GM03348 (cell line): ENCODE measurements at regions not wholly inside any gene's neighbourhood (a gene's known extent, or its start where the extent isn't known, plus 50 kb on each side); places are given as distances from the start of the nearest gene placed in this dataset.
"Not testable (repeated sequence)": the region's sequence is repeated elsewhere in the genome, so short reads cannot be mapped to it uniquely, and the experiment has no call there.

Source experiments
- DNase-seq: peaks from one replicate; pipeline ENCODE4 v3.0.0; 2012; ENCODE audit warnings: low spot score

DNA sequence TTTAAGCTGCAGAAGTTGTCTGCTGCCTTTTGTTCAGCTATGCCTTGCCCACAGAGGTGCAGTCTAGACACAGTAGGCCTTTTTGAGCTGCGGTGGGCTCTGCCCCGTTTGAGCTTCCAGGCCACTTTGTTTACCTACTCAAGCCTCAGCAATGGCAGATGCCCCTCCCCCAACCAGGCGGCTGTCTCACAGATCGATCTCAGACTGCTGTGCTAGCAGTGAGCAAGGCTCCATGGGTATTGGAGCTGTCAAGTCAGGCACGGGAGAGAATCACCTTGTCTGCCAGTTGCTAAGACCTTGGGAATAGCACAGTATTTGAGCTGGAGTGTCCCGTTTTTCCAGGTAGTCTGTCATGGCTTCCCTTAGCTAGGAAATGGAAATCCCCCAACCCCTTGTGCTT, 587.8 kb upstream of the CLINT1 start:
- DNase-seq, result not testable (repeated sequence)

- DNase-seq, result not testable (repeated sequence)
These were observed 580.3 kb upstream of the CLINT1 start for GRCh38 chr5:158439204-158439603.

- no peak for DNase-seq
These were observed 577.5 kb upstream of the CLINT1 start for GRCh38 chr5:158436271-158437065.

GRCh38 chr5:158435161-158435616, 576.2 kb upstream of the CLINT1 start:
- peak; percentile 50 for DNase-seq

GRCh38 chr5:158434749-158435148, 575.8 kb upstream of the CLINT1 start:
- no peak for DNase-seq

DNA sequence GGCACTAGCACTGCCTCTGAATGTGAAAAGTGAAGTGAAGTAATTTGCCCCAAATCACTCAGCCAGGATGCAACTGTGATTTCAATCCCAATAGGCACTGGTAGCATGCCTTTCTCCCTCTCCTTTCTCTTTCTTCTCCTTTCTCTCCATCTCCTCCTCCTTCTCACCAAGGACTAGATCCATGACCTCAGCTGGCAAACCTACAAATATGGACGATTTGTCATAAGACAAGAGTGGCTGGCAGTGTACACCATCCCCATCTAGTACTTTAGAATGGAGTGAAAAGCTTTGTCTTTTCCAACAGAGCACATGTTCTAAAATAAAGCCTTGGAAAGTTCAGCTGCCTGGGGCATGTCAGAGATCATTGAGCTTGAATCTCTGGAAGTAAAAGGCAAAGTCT, 574.7 kb upstream of the CLINT1 start:
- DNase-seq, result no peak

DNA sequence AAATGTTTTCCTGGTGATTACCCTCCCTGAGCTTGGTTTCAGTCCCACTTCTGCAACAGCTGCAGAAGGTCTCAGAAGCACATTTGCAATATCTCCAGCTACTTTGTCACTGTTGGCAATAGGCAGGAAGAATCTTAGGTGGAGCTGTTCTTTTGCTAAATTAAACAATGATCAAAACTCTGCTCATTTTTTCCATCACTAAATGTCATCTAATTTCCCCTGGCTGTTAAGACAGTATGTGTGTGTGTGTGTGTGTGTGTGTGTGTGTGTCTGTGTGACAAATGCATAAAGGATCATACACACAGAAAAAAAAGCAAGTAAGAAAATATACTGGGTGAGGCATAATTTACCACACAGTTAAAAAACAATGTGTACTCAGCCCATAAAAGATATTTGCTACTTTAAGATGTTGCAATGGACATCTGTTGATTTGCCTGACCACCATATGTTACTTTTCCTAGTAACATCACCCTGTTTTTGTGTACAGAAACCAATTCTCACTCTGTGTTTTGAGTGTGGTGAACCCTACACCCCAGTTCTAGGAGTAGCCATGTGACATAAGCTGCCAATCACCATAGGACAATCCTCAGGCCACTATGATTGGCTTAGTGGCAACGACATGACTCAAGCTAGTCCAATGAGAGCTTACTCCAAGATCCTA, 572.6 kb upstream of the CLINT1 start:
- DNase-seq, result peak; percentile 50

DNA sequence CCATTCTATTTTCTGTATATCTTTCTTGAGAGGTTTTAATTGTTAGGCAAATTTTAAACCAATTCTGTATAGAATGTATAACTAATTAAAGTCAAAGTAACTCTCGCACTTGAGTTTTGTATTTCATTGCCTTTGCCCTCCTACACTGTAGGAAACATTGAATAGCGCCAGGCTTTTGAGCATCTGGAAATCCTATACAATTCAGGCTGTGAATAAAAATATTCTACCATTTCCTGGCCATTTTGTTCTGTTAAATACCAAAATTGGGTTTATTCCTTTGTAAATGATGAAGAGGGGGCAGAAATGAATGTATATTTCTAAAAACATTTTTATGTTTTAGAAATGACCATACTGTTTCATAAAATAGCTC, 571.8 kb upstream of the CLINT1 start:
- DNase-seq, result no peak

GRCh38 chr5:158430166-158430797, 571.3 kb upstream of the CLINT1 start:
- no peak for DNase-seq

DNA sequence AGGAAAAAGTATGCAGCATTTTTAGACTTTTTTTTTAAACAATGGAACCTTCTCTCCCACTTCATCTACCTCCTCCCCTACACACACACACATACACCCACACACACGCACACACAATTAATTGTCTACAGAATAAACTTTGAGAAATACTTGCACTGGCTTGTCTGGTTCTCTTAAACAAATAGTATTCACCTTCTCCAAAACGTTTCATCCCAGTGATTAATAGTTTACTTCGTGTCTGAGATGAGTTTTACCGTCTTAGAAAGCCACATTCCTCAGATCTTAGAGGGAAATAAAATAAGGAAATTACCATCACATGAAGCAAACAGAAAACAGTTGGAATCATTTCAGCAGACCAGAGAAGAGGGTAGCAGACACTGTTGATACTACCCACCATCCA, 570.6 kb upstream of the CLINT1 start:
- no peak for DNase-seq

DNA sequence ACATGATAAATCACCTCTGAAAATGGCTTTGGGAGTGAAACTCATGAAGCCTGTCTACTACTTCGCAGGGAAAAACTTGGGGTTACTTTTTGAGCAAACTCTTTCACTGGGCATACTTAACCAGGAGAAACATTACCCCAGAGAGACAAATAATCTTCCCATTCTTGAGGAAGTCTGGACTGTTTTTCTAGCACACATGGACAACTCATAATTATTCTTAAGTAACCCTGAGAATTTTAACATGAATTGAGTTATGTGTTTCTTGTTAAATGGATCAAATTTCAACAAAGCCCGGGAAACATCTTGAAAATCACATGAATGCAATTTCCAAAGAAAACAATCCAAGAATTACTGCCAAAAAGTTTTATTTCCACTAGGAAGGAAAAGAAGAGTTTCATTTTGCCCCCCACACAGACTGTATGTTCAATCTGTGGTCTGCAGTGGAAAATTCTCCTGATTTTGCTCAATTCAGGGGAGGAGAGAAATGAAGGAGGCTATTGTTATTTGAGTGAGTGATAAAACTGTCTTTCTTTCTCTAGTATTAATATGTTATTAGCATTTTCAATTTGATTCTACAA, 564.8 kb upstream of the CLINT1 start:
- no peak for DNase-seq

DNA sequence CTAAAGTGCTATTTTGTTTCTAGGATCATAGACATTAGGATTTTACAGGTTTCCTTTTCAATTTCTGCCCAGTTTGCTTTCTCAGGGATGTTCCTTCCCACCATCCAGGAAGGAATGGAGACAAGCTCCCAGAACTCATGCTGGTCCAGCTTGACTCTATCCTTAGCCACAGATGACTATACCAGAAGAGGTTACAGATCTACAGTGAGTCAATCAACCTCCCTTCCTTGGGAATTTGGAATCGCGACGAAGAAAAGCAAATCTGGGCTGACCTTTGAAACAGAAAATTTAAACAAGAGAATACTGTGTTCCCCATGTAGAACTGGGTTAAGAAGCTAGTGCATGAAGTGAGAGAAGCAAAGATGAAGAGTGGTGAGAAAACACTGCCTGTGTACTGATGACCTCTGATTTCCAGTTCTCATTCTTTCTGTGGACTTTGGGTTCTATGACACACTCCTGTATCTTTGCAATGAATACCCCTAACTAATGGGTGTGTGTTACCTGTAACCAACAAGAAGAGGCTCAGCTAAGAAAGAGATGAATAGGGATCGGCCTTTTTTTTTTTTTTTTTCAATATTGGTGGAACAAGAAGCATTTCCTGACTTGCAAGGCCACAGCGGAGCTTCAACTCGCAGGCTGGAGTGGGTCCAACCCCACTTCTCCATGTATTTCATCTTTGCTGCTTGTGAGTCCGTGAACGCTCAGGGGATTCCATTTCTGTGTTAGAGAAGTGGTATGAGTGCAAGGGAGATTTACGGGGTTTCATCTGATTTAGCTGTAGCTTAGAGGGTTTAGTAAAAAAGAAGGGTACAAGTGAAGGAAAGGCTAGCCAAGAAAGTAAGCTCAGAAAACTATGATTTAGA, 563.9 kb upstream of the CLINT1 start:
- no peak for DNase-seq

DNA sequence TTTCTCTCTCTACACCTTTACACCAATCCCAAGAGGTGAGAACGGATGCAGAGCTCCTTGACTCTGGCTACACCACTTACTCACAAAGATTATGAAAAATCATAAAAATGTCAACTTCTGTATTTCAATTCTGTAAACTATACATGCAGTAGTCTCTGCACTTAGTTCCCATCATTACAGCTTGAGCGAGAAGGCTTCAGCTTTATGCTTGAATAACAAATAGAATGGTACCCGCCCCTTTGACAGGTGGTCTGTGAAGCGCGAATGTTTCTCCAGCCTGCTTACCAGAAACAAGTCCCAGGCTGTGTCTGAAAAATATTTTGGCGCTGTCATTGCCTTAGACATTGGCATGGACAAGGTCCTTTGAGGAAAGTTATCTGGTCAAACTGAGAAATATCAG, 562.4 kb upstream of the CLINT1 start:
- DNase-seq, result no peak

DNA sequence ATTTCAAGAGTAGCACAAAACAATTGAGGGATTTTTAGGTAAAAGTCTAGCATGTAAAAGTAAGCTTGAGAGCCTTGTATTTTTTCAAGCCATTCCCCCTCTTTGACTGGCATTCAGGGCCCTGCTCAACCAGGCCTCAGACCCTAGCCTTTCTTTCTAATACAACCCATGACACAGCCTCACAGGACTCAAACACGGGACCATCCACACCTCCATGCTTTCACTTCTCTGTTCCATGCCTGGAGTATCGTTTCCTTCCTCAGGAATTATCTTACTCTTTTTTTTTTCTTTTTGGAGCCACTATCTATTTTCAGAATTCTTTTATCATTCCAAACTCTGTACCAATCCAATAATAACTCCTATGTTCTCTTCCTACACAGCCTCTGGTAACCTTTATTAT, 560.2 kb upstream of the CLINT1 start:
- DNase-seq, result no peak

DNA sequence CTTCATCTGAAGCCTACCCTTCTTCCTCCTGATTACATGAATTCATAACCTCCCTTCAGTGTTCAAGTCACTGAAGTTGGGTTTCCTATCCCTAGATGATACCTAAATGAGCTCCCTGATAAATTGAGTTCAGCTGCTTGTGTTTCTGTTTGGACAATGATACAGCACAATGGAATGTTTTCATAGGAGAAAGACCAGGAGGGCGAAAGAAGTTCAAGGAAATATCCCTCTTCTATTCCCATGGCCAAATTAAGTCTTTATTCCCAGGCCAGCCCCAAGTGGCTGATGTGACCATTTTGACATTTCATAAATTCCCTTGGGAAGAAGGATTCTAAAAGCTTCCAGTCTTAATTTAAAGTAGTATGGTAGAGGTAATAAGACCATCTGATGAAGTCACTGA, 555.8 kb upstream of the CLINT1 start:
- peak; percentile 57 for DNase-seq

GRCh38 chr5:158414333-158414762, 555.4 kb upstream of the CLINT1 start:
- no peak for DNase-seq

GRCh38 chr5:158413122-158413680, 554.3 kb upstream of the CLINT1 start:
- no peak for DNase-seq

DNA sequence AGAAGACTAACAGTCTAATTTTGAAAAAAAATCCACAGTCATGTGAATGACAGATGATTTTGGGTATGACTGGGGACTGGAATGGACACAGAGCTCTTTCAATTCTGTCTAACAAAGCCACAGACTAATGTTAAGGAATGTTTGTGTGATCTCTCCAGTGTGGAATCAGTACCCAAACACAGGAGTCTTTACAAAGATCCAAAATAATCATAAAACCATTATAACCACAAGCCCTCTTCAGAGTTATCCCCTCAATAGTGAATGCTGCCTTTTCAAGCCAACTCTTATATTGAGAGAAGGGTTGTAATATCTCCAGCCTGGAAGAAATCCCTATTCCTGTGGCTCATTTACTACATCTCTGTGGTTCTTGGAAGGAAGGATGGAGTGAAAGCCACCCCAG, 552.0 kb upstream of the CLINT1 start:
- DNase-seq, result peak; percentile 41

GRCh38 chr5:158409507-158409906, 550.6 kb upstream of the CLINT1 start:
- no peak for DNase-seq

- no peak for DNase-seq
These were observed 548.9 kb upstream of the CLINT1 start for GRCh38 chr5:158407824-158408195.
